Activated naive CD8-positive, alpha-beta T cell treated with anti-CD3 and anti-CD28 coated beads, Interleukin-2, amount 50 U/mL, for 24 hours (primary cell): ENCODE measurements at regions not wholly inside any gene's neighbourhood (a gene's known extent, or its start where the extent isn't known, plus 50 kb on each side); places are given as distances from the start of the nearest gene placed in this dataset.

Source experiments
- ATAC-seq: fragments of 150-1000 bp; cut with Tn5 transposase; one replicate; pipeline ENCODE4 v1.10.0; 2021
- DNase-seq: peaks from one replicate; pipeline ENCODE4 v3.0.0; 2021
- H3K27ac Mint-ChIP-seq: one replicate; pipeline ENCODE4 v1.8.0; 2021; ENCODE audit warnings: mild to moderate bottlenecking, mixed read lengths
- H3K27me3 Mint-ChIP-seq: one replicate; pipeline ENCODE4 v1.8.0; 2021; ENCODE audit warnings: mixed read lengths
- H3K36me3 Mint-ChIP-seq: one replicate; pipeline ENCODE4 v1.8.0; 2021; ENCODE audit warnings: low read depth, mixed read lengths
- H3K4me1 Mint-ChIP-seq: one replicate; pipeline ENCODE4 v1.8.0; 2021; ENCODE audit warnings: mixed read lengths
- H3K4me3 Mint-ChIP-seq: one replicate; pipeline ENCODE4 v1.8.0; 2021; ENCODE audit warnings: mild to moderate bottlenecking, moderate library complexity, mixed read lengths
- H3K9me3 Mint-ChIP-seq: one replicate; pipeline ENCODE4 v1.8.0; 2021; ENCODE audit warnings: mixed read lengths

GRCh38 chr13:68995972-68996667 is 1111.5 kb upstream of the ATXN8OS start:
- H3K9me3 Mint-ChIP-seq: peaks cover 15% of the 10 kb centered on the region
- no peak overlapping the region for H3K4me3 Mint-ChIP-seq
- no peaks in the 10 kb centered on the region for H3K36me3 Mint-ChIP-seq
- H3K27ac Mint-ChIP-seq: no peak overlapping the region
- ATAC-seq: no peak
- H3K4me1 Mint-ChIP-seq: no peaks in the 10 kb centered on the region
- DNase-seq: no peak
- H3K27me3 Mint-ChIP-seq: no peaks in the 10 kb centered on the region

GRCh38 chr13:68993154-68993553 is 1114.5 kb upstream of the ATXN8OS start:
- Mint-ChIP-seq H3K4me3 (no peak overlapping the region), H3K9me3 (peaks cover 7% of the 10 kb centered on the region), H3K36me3 (no peaks in the 10 kb centered on the region), H3K27me3 (no peaks in the 10 kb centered on the region), H3K27ac (no peak overlapping the region), H3K4me1 (no peaks in the 10 kb centered on the region)
- ATAC-seq: no peak
- no peak for DNase-seq

- DNase-seq: no peak
- H3K27me3 Mint-ChIP-seq: no peaks in the 10 kb centered on the region
- H3K9me3 Mint-ChIP-seq: peaks cover 13% of the 10 kb centered on the region
These were observed 1119.5 kb upstream of the ATXN8OS start for GRCh38 chr13:68988176-68988575.

GRCh38 chr13:68987585-68987984 is 1120.0 kb upstream of the ATXN8OS start:
- H3K27me3 Mint-ChIP-seq: no peaks in the 10 kb centered on the region
- no peak overlapping the region for H3K27ac Mint-ChIP-seq
- H3K4me1 Mint-ChIP-seq: no peaks in the 10 kb centered on the region
- no peak for ATAC-seq
- H3K4me3 Mint-ChIP-seq: no peak overlapping the region
- DNase-seq: no peak
- peaks cover 13% of the 10 kb centered on the region for H3K9me3 Mint-ChIP-seq
- H3K36me3 Mint-ChIP-seq: no peaks in the 10 kb centered on the region

More at GRCh38 chr13:68988176-68988575, 1119.5 kb upstream of the ATXN8OS start:
- Mint-ChIP-seq H3K4me3 (no peak overlapping the region), H3K27ac (no peak overlapping the region), H3K36me3 (no peaks in the 10 kb centered on the region), H3K4me1 (no peaks in the 10 kb centered on the region)
- no peak for ATAC-seq

GRCh38 chr13:68984688-68985319 is 1122.8 kb upstream of the ATXN8OS start:
- H3K4me3 Mint-ChIP-seq: no peak overlapping the region
- H3K27me3 Mint-ChIP-seq: no peaks in the 10 kb centered on the region
- H3K27ac Mint-ChIP-seq: no peak overlapping the region
- DNase-seq (no peak), ATAC-seq (no peak)
- no peaks in the 10 kb centered on the region for H3K4me1 Mint-ChIP-seq
- peaks cover 24% of the 10 kb centered on the region for H3K9me3 Mint-ChIP-seq
- no peaks in the 10 kb centered on the region for H3K36me3 Mint-ChIP-seq

GRCh38 chr13:68982961-68983619 is 1124.5 kb upstream of the ATXN8OS start:
- ATAC-seq: no peak
- Mint-ChIP-seq H3K4me3 (no peak overlapping the region), H3K27me3 (no peaks in the 10 kb centered on the region), H3K9me3 (peaks cover 32% of the 10 kb centered on the region), H3K36me3 (no peaks in the 10 kb centered on the region), H3K4me1 (no peaks in the 10 kb centered on the region), H3K27ac (no peak overlapping the region)
- DNase-seq: no peak

- Mint-ChIP-seq H3K27me3 (no peaks in the 10 kb centered on the region), H3K4me3 (no peak overlapping the region), H3K4me1 (no peaks in the 10 kb centered on the region), H3K36me3 (no peaks in the 10 kb centered on the region), H3K9me3 (peaks cover 17% of the 10 kb centered on the region), H3K27ac (no peak overlapping the region)
- ATAC-seq (no peak), DNase-seq (no peak)
These were observed 1131.3 kb upstream of the ATXN8OS start for GRCh38 chr13:68976287-68976686.

- H3K27ac Mint-ChIP-seq: no peak overlapping the region
- H3K36me3 Mint-ChIP-seq: no peaks in the 10 kb centered on the region
- no peaks in the 10 kb centered on the region for H3K4me1 Mint-ChIP-seq
- DNase-seq (no peak), ATAC-seq (no peak)
- H3K27me3 Mint-ChIP-seq: no peaks in the 10 kb centered on the region
- H3K4me3 Mint-ChIP-seq: no peak overlapping the region
- no peaks in the 10 kb centered on the region for H3K9me3 Mint-ChIP-seq
These were observed 1137.1 kb upstream of the ATXN8OS start for GRCh38 chr13:68970532-68970931.

GRCh38 chr13:68948586-68948985 is 1159.0 kb upstream of the ATXN8OS start:
- Mint-ChIP-seq H3K27me3 (no peaks in the 10 kb centered on the region), H3K36me3 (no peaks in the 10 kb centered on the region), H3K4me1 (no peaks in the 10 kb centered on the region), H3K9me3 (peaks cover 17% of the 10 kb centered on the region), H3K27ac (no peak overlapping the region), H3K4me3 (no peak overlapping the region)
- ATAC-seq (no peak), DNase-seq (no peak)

GRCh38 chr13:68944272-68944671 is 1163.4 kb upstream of the ATXN8OS start:
- Mint-ChIP-seq H3K4me3 (no peak overlapping the region), H3K9me3 (peaks cover 22% of the 10 kb centered on the region), H3K4me1 (no peaks in the 10 kb centered on the region), H3K27me3 (no peaks in the 10 kb centered on the region), H3K27ac (no peak overlapping the region), H3K36me3 (no peaks in the 10 kb centered on the region)
- DNase-seq (no peak), ATAC-seq (no peak)

- peaks cover 15% of the 10 kb centered on the region for H3K9me3 Mint-ChIP-seq
- DNase-seq (no peak), ATAC-seq (no peak)
- H3K27me3 Mint-ChIP-seq: no peaks in the 10 kb centered on the region
- no peaks in the 10 kb centered on the region for H3K4me1 Mint-ChIP-seq
- H3K27ac Mint-ChIP-seq: no peak overlapping the region
- H3K36me3 Mint-ChIP-seq: no peaks in the 10 kb centered on the region
- H3K4me3 Mint-ChIP-seq: no peak overlapping the region
These were observed 1167.6 kb upstream of the ATXN8OS start for GRCh38 chr13:68940049-68940448.

- Mint-ChIP-seq H3K27ac (no peak overlapping the region), H3K4me3 (no peak overlapping the region), H3K27me3 (no peaks in the 10 kb centered on the region), H3K9me3 (peaks cover 14% of the 10 kb centered on the region), H3K36me3 (no peaks in the 10 kb centered on the region), H3K4me1 (no peaks in the 10 kb centered on the region)
- DNase-seq (no peak), ATAC-seq (no peak)
These were observed 1169.0 kb upstream of the ATXN8OS start for GRCh38 chr13:68938639-68939038.

GRCh38 chr13:68929075-68929745 is 1178.4 kb upstream of the ATXN8OS start:
- Mint-ChIP-seq H3K27me3 (no peaks in the 10 kb centered on the region), H3K9me3 (peaks cover 6% of the 10 kb centered on the region), H3K27ac (no peak overlapping the region), H3K4me3 (no peak overlapping the region), H3K4me1 (no peaks in the 10 kb centered on the region), H3K36me3 (no peaks in the 10 kb centered on the region)
- no peak for DNase-seq
- ATAC-seq: no peak

- no peaks in the 10 kb centered on the region for H3K4me1 Mint-ChIP-seq
- H3K4me3 Mint-ChIP-seq: no peak overlapping the region
- H3K27me3 Mint-ChIP-seq: no peaks in the 10 kb centered on the region
- H3K36me3 Mint-ChIP-seq: no peaks in the 10 kb centered on the region
- no peak overlapping the region for H3K27ac Mint-ChIP-seq
- peaks cover 13% of the 10 kb centered on the region for H3K9me3 Mint-ChIP-seq
- DNase-seq (no peak), ATAC-seq (no peak)
These were observed 1180.1 kb upstream of the ATXN8OS start for GRCh38 chr13:68927387-68928026.
